HCT116 (cell line): ENCODE measurements at regions not wholly inside any gene's neighbourhood (a gene's known extent, or its start where the extent isn't known, plus 50 kb on each side); places are given as distances from the start of the nearest gene placed in this dataset.

Experiments
- ATAC-seq: fragments of 200-7000 bp; cut with Tn5 transposase; 2 replicates; pipeline ENCODE4 v1.9.1; 2020; ENCODE audit warnings: mild to moderate bottlenecking, moderate library complexity
- BruUV-seq: library from RNA; stranded (reverse); fragments of 400-500 nt; replicated peaks from 2 replicates; lab custom pipeline; 2021; lab: Mats Ljungman, UMichigan
- CTCF ChIA-PET: fragments of 300-600 bp; sonication (Branson Sonifier 250); formaldehyde crosslinking; loops from one replicate; lab custom pipeline; 2021; ENCODE audit warnings: antibody characterized with exemption; lab: Charles Lee
- POLR2A ChIA-PET: fragments of 300-600, 350-600 bp; sonication (Branson Sonifier 250); formaldehyde crosslinking; loops from one replicate; lab custom pipeline; 2021; ENCODE audit warnings: antibody characterized with exemption; lab: Charles Lee
- RAD21 ChIA-PET, 2 experiments: fragments of 300-600 bp; sonication (Branson Sonifier 250); formaldehyde crosslinking; loops; one replicate each; lab custom pipeline; 2023; ENCODE audit warnings: low total read pairs in 2 of 2; ENCODE audit not compliant: uncharacterized antibody in 2 of 2, unreplicated experiment in 2 of 2, low non-redundant PET in 1 of 2; lab: Charles Lee
- DNase-seq: peaks from one replicate; pipeline ENCODE4 v3.0.0-alpha.2; 2010; ENCODE audit warnings: low read depth, low spot score
- H2AFZ ChIP-seq: fragments of 200-600 bp; shearing (Covaris generic), sonication (generic); 2 replicates; pipeline ENCODE4 v1.6.1; 2017; ENCODE audit warnings: low read depth, mixed run types, mixed read lengths, antibody characterized with exemption, low read length; ENCODE audit not compliant: poor library complexity, severe bottlenecking
- H3K27ac ChIP-seq: 2 replicates; pipeline ENCODE4 v1.5.1; 2012; ENCODE audit warnings: low read depth, low read length
- H3K27me3 ChIP-seq: fragments of 200-600 bp; sonication (generic); 2 replicates; pipeline ENCODE4 v1.6.1; 2016; ENCODE audit warnings: mixed run types, low read length, mixed read lengths; ENCODE audit not compliant: insufficient read depth
- H3K36me3 ChIP-seq, 2 experiments: fragments of 200-500 bp in 1 of 2; fragments of 200-600 bp in 1 of 2; sonication (Bioruptor generic) in 1 of 2; sonication (generic) in 1 of 2; 2 replicates each; pipeline versions ENCODE4 v1.5.1 to v1.6.1; 2014 to 2016; ENCODE audit warnings: low read length in 2 of 2, inconsistent platforms in 1 of 2, mixed read lengths in 1 of 2, mixed run types in 1 of 2; ENCODE audit not compliant: insufficient read depth in 2 of 2, control insufficient read depth in 1 of 2
- H3K4me1 ChIP-seq, 2 experiments: fragments of 200-600 bp in 1 of 2; sonication (generic) in 1 of 2; 2 replicates each; pipeline versions ENCODE4 v1.5.1 to v1.6.1; 2012 to 2017; ENCODE audit warnings: low read length in 2 of 2, inconsistent platforms in 1 of 2, mild to moderate bottlenecking in 1 of 2, mixed read lengths in 1 of 2, mixed run types in 1 of 2, moderate library complexity in 1 of 2; ENCODE audit not compliant: insufficient read depth in 2 of 2, control insufficient read depth in 1 of 2
- H3K4me2 ChIP-seq: fragments of 200-600 bp; sonication (generic); 2 replicates; pipeline ENCODE4 v1.6.1; 2017; ENCODE audit warnings: mixed run types, low read length, mixed read lengths
- H3K4me3 ChIP-seq, 2 experiments: fragments of 200-600 bp in 1 of 2; sonication (generic) in 1 of 2; replicated peaks in 1 of 2; 2 replicates each; pipeline ENCODE4 v1.5.1; 2011 to 2016; ENCODE audit warnings: low read length in 2 of 2, control low read depth in 1 of 2, low read depth in 1 of 2, mild to moderate bottlenecking in 1 of 2, mixed read lengths in 1 of 2, mixed run types in 1 of 2
- H3K79me2 ChIP-seq: fragments of 200-600 bp; sonication (generic); 2 replicates; pipeline ENCODE4 v1.6.1; 2017; ENCODE audit warnings: mild to moderate bottlenecking, mixed run types, low read length, moderate library complexity, mixed read lengths; ENCODE audit not compliant: insufficient read depth
- H3K9ac ChIP-seq: fragments of 200-600 bp; sonication (generic); 2 replicates; pipeline ENCODE4 v1.6.1; 2016; ENCODE audit warnings: low read length, mixed read lengths
- H3K9me2 ChIP-seq: fragments of 200-600 bp; sonication (generic), shearing (Covaris generic); 2 replicates; pipeline ENCODE4 v1.6.1; 2017; ENCODE audit warnings: mixed run types, mild to moderate bottlenecking, moderate library complexity; ENCODE audit not compliant: insufficient read depth
- H3K9me3 ChIP-seq, 2 experiments: fragments of 200-500 bp in 1 of 2; fragments of 200-600 bp in 1 of 2; sonication (Bioruptor generic) in 1 of 2; sonication (generic) in 1 of 2; 2 replicates each; pipeline ENCODE4 v1.6.1; 2014 to 2017; ENCODE audit warnings: low read length in 2 of 2, mixed read lengths in 2 of 2, inconsistent platforms in 1 of 2, low read depth in 1 of 2, mild to moderate bottlenecking in 1 of 2, mixed run types in 1 of 2, moderate library complexity in 1 of 2; ENCODE audit not compliant: control insufficient read depth in 1 of 2, insufficient read depth in 1 of 2
- H4K20me1 ChIP-seq: fragments of 200-600 bp; sonication (generic), shearing (Covaris generic); 2 replicates; pipeline ENCODE4 v1.6.1; 2017; ENCODE audit warnings: mixed run types, mild to moderate bottlenecking, moderate library complexity; ENCODE audit not compliant: insufficient read depth
- ATF3 ChIP-seq: IDR thresholded peaks from 2 replicates; pipeline ENCODE4 v1.6.1; 2012
- CBX3 ChIP-seq: IDR thresholded peaks from 2 replicates; pipeline ENCODE4 v1.6.1; 2012; ENCODE audit warnings: low read depth
- CEBPB ChIP-seq: IDR thresholded peaks from 2 replicates; pipeline ENCODE4 v1.6.1; 2012; ENCODE audit warnings: low read depth
- EGR1 ChIP-seq: IDR thresholded peaks from 2 replicates; pipeline ENCODE4 v1.6.1; 2012; ENCODE audit warnings: low read depth
- ELF1 ChIP-seq: IDR thresholded peaks from 2 replicates; pipeline ENCODE4 v1.6.1; 2012; ENCODE audit warnings: low read depth, borderline replicate concordance
- EZH2 ChIP-seq: fragments of 200-600 bp; sonication (generic); IDR thresholded peaks from 2 replicates; pipeline ENCODE4 v1.6.1; 2017; ENCODE audit warnings: antibody characterized with exemption, mixed run types
- EZH2phosphoT487 ChIP-seq: fragments of 200-600 bp; IDR thresholded peaks from 2 replicates; pipeline ENCODE4 v1.6.1; 2018; ENCODE audit warnings: antibody characterized with exemption, borderline replicate concordance
- FOSL1 ChIP-seq: IDR thresholded peaks from 2 replicates; pipeline ENCODE4 v1.6.1; 2012; ENCODE audit warnings: low read depth
- JUND ChIP-seq: IDR thresholded peaks from 2 replicates; pipeline ENCODE4 v1.6.1; 2012
- POLR2A ChIP-seq: IDR thresholded peaks from 2 replicates; pipeline ENCODE4 v1.7.0; 2011; ENCODE audit warnings: borderline replicate concordance; ENCODE audit not compliant: insufficient read depth, insufficient read length; ENCODE audit errors: extremely low read depth
- POLR2AphosphoS5 ChIP-seq: IDR thresholded peaks from 2 replicates; pipeline ENCODE4 v1.6.1; 2011; ENCODE audit warnings: mild to moderate bottlenecking, low read depth, low read length, moderate library complexity
- RAD21 ChIP-seq: IDR thresholded peaks from 2 replicates; pipeline ENCODE4 v1.6.1; 2012; ENCODE audit warnings: low read depth, mild to moderate bottlenecking
- SIN3A ChIP-seq: IDR thresholded peaks from 2 replicates; pipeline ENCODE4 v1.6.1; 2012; ENCODE audit warnings: low read depth
- SP1 ChIP-seq: IDR thresholded peaks from 2 replicates; pipeline ENCODE4 v1.6.1; 2012; ENCODE audit warnings: low read depth
- TCF7L2 ChIP-seq: IDR thresholded peaks from 2 replicates; pipeline ENCODE4 v1.7.0; 2011; ENCODE audit warnings: borderline replicate concordance, inconsistent platforms; ENCODE audit not compliant: insufficient read depth, insufficient read length; ENCODE audit errors: extremely low read depth
- ZFX ChIP-seq: fragments of 450-650 bp; IDR thresholded peaks from 2 replicates; pipeline ENCODE4 v1.6.1; 2017
- ZNF274 ChIP-seq: fragments of 200-500 bp; sonication (Bioruptor generic); IDR thresholded peaks from 2 replicates; pipeline ENCODE4 v1.6.1; 2014; ENCODE audit warnings: mild to moderate bottlenecking, low read depth, low read length, inconsistent platforms
- intact Hi-C: fragments of 100-400 bp; cut with micrococcal nuclease; formaldehyde crosslinking; loops from 2 replicates; pipeline ENCODE4 v1.10.0; 2022
- TF ChIP-seq, protein P1 (sequence below): IDR thresholded peaks from 2 replicates; pipeline ENCODE4 v1.6.1; 2012
- TF ChIP-seq, protein P2 (sequence below): IDR thresholded peaks from 2 replicates; pipeline ENCODE4 v1.6.1; 2012; ENCODE audit warnings: low read depth

GRCh38 chr11:127791844-127792243, 791.3 kb upstream of the KIRREL3 start:
- ChIA-PET RAD21 (no interaction called here), CTCF (no interaction called here), POLR2A (no interaction called here)
- Histone ChIP-seq H3K9ac (no peak overlapping the region), H3K79me2 (no peaks in the 10 kb centered on the region), H3K27me3 (no peaks in the 10 kb centered on the region), H3K36me3 (no peaks in the 10 kb centered on the region), H3K9me3 (peaks cover 6 to 23% of the 10 kb centered on the region in 2 experiments; a peak in 2 of 4 replicates), H3K4me1 (no peaks in the 10 kb centered on the region), H3K27ac (no peak overlapping the region), H3K4me2 (no peak overlapping the region), H4K20me1 (no peaks in the 10 kb centered on the region), H2AFZ (no peak overlapping the region), H3K9me2 (no peaks in the 10 kb centered on the region), H3K4me3 (no peak overlapping the region)
- DNase-seq (no peak), ATAC-seq (no peak)
- no peak for TF ChIP-seq EZH2phosphoT487
- no peak for TF ChIP-seq FOSL1
- no peak for TF ChIP-seq POLR2AphosphoS5
- BruUV-seq, result no TSS peak
- intact Hi-C loops, result no loop called here

GRCh38 chr11:127790592-127790991, 790.0 kb upstream of the KIRREL3 start:
- Histone ChIP-seq H3K9me2 (no peaks in the 10 kb centered on the region), H3K27me3 (no peaks in the 10 kb centered on the region), H4K20me1 (no peaks in the 10 kb centered on the region), H3K4me1 (no peaks in the 10 kb centered on the region), H3K4me2 (no peak overlapping the region), H3K27ac (no peak overlapping the region), H3K79me2 (no peaks in the 10 kb centered on the region), H3K36me3 (no peaks in the 10 kb centered on the region), H2AFZ (no peak overlapping the region), H3K9ac (no peak overlapping the region), H3K4me3 (no peak overlapping the region), H3K9me3 (peaks cover 6 to 23% of the 10 kb centered on the region in 2 experiments; a peak in 2 of 4 replicates)
- POLR2A ChIA-PET, result no interaction called here
- ATAC-seq (no peak), DNase-seq (no peak)
- BruUV-seq, result no TSS peak
- intact Hi-C loops, result no loop called here
- CTCF ChIA-PET, result no interaction called here
- RAD21 ChIA-PET, result no interaction called here
- TF ChIP-seq, protein P1, sequence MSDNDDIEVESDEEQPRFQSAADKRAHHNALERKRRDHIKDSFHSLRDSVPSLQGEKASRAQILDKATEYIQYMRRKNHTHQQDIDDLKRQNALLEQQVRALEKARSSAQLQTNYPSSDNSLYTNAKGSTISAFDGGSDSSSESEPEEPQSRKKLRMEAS, result no peak
- no peak for TF ChIP-seq EGR1
- TF ChIP-seq CEBPB, result no peak
- no peak for TF ChIP-seq POLR2AphosphoS5
- TF ChIP-seq CBX3, result no peak
- TF ChIP-seq EZH2phosphoT487, result no peak
- no peak for TF ChIP-seq SP1
- TF ChIP-seq FOSL1, result no peak
- TF ChIP-seq ATF3, result no peak
- no peak for TF ChIP-seq EZH2
- no peak for TF ChIP-seq ZFX
- TF ChIP-seq ELF1, result no peak
- no peak for TF ChIP-seq TCF7L2
- no peak for TF ChIP-seq POLR2A
- no peak for TF ChIP-seq ZNF274
- TF ChIP-seq, protein P2, sequence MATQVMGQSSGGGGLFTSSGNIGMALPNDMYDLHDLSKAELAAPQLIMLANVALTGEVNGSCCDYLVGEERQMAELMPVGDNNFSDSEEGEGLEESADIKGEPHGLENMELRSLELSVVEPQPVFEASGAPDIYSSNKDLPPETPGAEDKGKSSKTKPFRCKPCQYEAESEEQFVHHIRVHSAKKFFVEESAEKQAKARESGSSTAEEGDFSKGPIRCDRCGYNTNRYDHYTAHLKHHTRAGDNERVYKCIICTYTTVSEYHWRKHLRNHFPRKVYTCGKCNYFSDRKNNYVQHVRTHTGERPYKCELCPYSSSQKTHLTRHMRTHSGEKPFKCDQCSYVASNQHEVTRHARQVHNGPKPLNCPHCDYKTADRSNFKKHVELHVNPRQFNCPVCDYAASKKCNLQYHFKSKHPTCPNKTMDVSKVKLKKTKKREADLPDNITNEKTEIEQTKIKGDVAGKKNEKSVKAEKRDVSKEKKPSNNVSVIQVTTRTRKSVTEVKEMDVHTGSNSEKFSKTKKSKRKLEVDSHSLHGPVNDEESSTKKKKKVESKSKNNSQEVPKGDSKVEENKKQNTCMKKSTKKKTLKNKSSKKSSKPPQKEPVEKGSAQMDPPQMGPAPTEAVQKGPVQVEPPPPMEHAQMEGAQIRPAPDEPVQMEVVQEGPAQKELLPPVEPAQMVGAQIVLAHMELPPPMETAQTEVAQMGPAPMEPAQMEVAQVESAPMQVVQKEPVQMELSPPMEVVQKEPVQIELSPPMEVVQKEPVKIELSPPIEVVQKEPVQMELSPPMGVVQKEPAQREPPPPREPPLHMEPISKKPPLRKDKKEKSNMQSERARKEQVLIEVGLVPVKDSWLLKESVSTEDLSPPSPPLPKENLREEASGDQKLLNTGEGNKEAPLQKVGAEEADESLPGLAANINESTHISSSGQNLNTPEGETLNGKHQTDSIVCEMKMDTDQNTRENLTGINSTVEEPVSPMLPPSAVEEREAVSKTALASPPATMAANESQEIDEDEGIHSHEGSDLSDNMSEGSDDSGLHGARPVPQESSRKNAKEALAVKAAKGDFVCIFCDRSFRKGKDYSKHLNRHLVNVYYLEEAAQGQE, result no peak
- TF ChIP-seq RAD21, result no peak
- no peak for TF ChIP-seq SIN3A
- no peak for TF ChIP-seq JUND
